Fibroblast of skin of abdomen (primary cell): ENCODE measurements at regions not wholly inside any gene's neighbourhood (a gene's known extent, or its start where the extent isn't known, plus 50 kb on each side); places are given as distances from the start of the nearest gene placed in this dataset.
"Not testable (repeated sequence)": the region's sequence is repeated elsewhere in the genome, so short reads cannot be mapped to it uniquely, and the experiment has no call there.

Experiments used
- DNase-seq: peaks from one replicate; pipeline ENCODE4 v3.0.0-alpha.2; 2013

- DNase-seq, result no peak
Measured at GRCh38 chr3:176155012-176155411, 1042.3 kb downstream of the TBL1XR1 start.

- no peak for DNase-seq
Measured at GRCh38 chr3:176149567-176149966, 1047.7 kb downstream of the TBL1XR1 start.

GRCh38 chr3:176147251-176147650, 1050.0 kb downstream of the TBL1XR1 start:
- no peak for DNase-seq

GRCh38 chr3:176141837-176142236, 1055.4 kb downstream of the TBL1XR1 start:
- no peak for DNase-seq

- peak; percentile 1 for DNase-seq
Measured at GRCh38 chr3:176120507-176120906, 1076.8 kb downstream of the TBL1XR1 start.

- DNase-seq, result no peak
Measured at GRCh38 chr3:176119826-176120225, 1077.5 kb downstream of the TBL1XR1 start.

- DNase-seq, result peak; percentile 4
Measured at GRCh38 chr3:176106380-176106779, 1090.9 kb downstream of the TBL1XR1 start.

- no peak for DNase-seq
Measured at GRCh38 chr3:176097027-176097426, 1100.3 kb downstream of the TBL1XR1 start.

GRCh38 chr3:176093892-176094291, 1103.4 kb downstream of the TBL1XR1 start:
- not testable (repeated sequence) for DNase-seq

GRCh38 chr3:176090727-176091126, 1106.6 kb downstream of the TBL1XR1 start:
- no peak for DNase-seq

GRCh38 chr3:176088962-176089383, 1108.3 kb downstream of the TBL1XR1 start:
- DNase-seq, result no peak

GRCh38 chr3:176087066-176087697, 1110.1 kb downstream of the TBL1XR1 start:
- no peak for DNase-seq

- no peak for DNase-seq
Measured at GRCh38 chr3:176079785-176080184, 1117.5 kb downstream of the TBL1XR1 start.

- peak; percentile 83 for DNase-seq
Measured at GRCh38 chr3:176078906-176079305, 1118.4 kb downstream of the TBL1XR1 start.

- no peak for DNase-seq
Measured at GRCh38 chr3:176075491-176075890, 1121.8 kb downstream of the TBL1XR1 start.

- no peak for DNase-seq
Measured at GRCh38 chr3:176075046-176075445, 1122.2 kb downstream of the TBL1XR1 start.

GRCh38 chr3:176074096-176074495, 1123.2 kb downstream of the TBL1XR1 start:
- DNase-seq, result peak; percentile 29

- no peak for DNase-seq
Measured at GRCh38 chr3:176071943-176072342, 1125.3 kb downstream of the TBL1XR1 start.

GRCh38 chr3:176068750-176069149, 1128.5 kb downstream of the TBL1XR1 start:
- DNase-seq, result no peak

GRCh38 chr3:176058856-176059255, 1138.4 kb downstream of the TBL1XR1 start:
- no peak for DNase-seq

- peak; percentile 31 for DNase-seq
Measured at GRCh38 chr3:176055836-176056235, 1141.4 kb downstream of the TBL1XR1 start.

GRCh38 chr3:176051766-176052165, 1145.5 kb downstream of the TBL1XR1 start:
- DNase-seq, result no peak

- DNase-seq, result no peak
Measured at GRCh38 chr3:176046703-176047102, 1150.6 kb downstream of the TBL1XR1 start.

- peak; percentile 84 for DNase-seq
Measured at GRCh38 chr3:176041812-176042211, 1155.5 kb downstream of the TBL1XR1 start.

GRCh38 chr3:176041185-176041584, 1156.1 kb downstream of the TBL1XR1 start:
- DNase-seq, result no peak
